OCI-LY1 (cell line): ENCODE measurements at regions not wholly inside any gene's neighbourhood (a gene's known extent, or its start where the extent isn't known, plus 50 kb on each side); places are given as distances from the start of the nearest gene placed in this dataset.

Source experiments
- EZH2 ChIP-seq: fragments of 200-600 bp; sonication (generic), shearing (Covaris generic); IDR thresholded peaks from 2 replicates; pipeline ENCODE4 v1.8.0; 2017; ENCODE audit warnings: borderline replicate concordance, mixed run types, mild to moderate bottlenecking, antibody characterized with exemption, low read length, moderate library complexity, mixed read lengths
- TF ChIP-seq, protein P1 (sequence below): fragments of 200-600 bp; sonication (generic), shearing (Covaris generic); IDR thresholded peaks from 2 replicates; pipeline ENCODE4 v1.5.1; 2017; ENCODE audit warnings: mild to moderate bottlenecking, antibody characterized with exemption, low read length, moderate library complexity, mixed read lengths

DNA sequence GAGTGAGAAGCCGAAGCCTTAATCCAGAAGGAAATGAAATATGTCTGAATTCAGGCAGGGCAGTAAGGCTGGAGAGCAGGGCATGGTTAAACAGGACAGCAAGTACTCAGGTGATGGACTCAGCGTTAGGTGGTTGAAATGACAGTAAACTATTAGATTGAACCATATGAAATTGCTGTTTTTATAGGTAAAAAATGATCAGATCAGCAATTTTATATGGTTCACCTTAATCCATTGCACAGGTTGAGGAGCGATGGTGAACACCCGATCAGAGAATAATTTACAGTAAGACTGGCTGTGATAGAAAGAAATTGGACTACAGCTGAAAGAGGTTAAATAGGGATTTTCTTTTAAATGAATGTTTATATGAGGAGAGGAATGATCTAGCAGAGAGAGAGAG lies 56.6 kb downstream of the TTC6 start:
- TF ChIP-seq, protein P1, sequence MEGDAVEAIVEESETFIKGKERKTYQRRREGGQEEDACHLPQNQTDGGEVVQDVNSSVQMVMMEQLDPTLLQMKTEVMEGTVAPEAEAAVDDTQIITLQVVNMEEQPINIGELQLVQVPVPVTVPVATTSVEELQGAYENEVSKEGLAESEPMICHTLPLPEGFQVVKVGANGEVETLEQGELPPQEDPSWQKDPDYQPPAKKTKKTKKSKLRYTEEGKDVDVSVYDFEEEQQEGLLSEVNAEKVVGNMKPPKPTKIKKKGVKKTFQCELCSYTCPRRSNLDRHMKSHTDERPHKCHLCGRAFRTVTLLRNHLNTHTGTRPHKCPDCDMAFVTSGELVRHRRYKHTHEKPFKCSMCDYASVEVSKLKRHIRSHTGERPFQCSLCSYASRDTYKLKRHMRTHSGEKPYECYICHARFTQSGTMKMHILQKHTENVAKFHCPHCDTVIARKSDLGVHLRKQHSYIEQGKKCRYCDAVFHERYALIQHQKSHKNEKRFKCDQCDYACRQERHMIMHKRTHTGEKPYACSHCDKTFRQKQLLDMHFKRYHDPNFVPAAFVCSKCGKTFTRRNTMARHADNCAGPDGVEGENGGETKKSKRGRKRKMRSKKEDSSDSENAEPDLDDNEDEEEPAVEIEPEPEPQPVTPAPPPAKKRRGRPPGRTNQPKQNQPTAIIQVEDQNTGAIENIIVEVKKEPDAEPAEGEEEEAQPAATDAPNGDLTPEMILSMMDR: no peak
- no peak for TF ChIP-seq EZH2
